SK-N-SH (cell line): ENCODE measurements at regions not wholly inside any gene's neighbourhood (a gene's known extent, or its start where the extent isn't known, plus 50 kb on each side); places are given as distances from the start of the nearest gene placed in this dataset.

Source experiments
- CTCF ChIA-PET: fragments of 300-600, 350-600 bp; formaldehyde crosslinking; extraction: SDS; loops from one replicate; lab custom pipeline; 2021; lab: Yijun Ruan, JAX
- POLR2A ChIA-PET: fragments of 350-600 bp; sonication (Branson Sonifier 250); formaldehyde crosslinking; extraction: SDS; loops from one replicate; lab custom pipeline; 2020; ENCODE audit warnings: antibody characterized with exemption, inconsistent platforms; lab: Yijun Ruan, JAX
- DNase-seq: peaks from one replicate; pipeline ENCODE4 v3.0.0; 2012
- H2AFZ ChIP-seq: fragments of 200-600 bp; sonication (generic); 2 replicates; pipeline ENCODE4 v1.8.1; 2016; ENCODE audit warnings: antibody characterized with exemption, mild to moderate bottlenecking, low read depth
- H3F3A ChIP-seq: fragments of 200-600 bp; sonication (generic); replicated peaks from 2 replicates; pipeline ENCODE3; 2016; ENCODE audit warnings: antibody characterized with exemption, mild to moderate bottlenecking; ENCODE audit not compliant: insufficient read depth
- H3K27ac ChIP-seq, 2 experiments: fragments of 200-500 bp in 1 of 2; fragments of 200-600 bp in 1 of 2; sonication (Bioruptor generic) in 1 of 2; sonication (generic), shearing (Covaris generic) in 1 of 2; 2 replicates each; pipeline versions ENCODE4 v1.5.1 to v1.6.1; 2014 to 2016; ENCODE audit warnings: low read depth in 2 of 2, inconsistent platforms in 1 of 2, low read length in 1 of 2, mild to moderate bottlenecking in 1 of 2, mixed read lengths in 1 of 2
- H3K27me3 ChIP-seq: fragments of 200-600 bp; sonication (generic), shearing (Covaris generic); 2 replicates; pipeline ENCODE4 v1.6.1; 2016; ENCODE audit warnings: mixed run types; ENCODE audit not compliant: insufficient read depth
- H3K36me3 ChIP-seq, 2 experiments: fragments of 200-500 bp in 1 of 2; fragments of 200-600 bp in 1 of 2; sonication (Bioruptor generic) in 1 of 2; sonication (generic) in 1 of 2; replicated peaks in 1 of 2; 2 replicates each; pipeline versions ENCODE3 to v1.5.1; 2014 to 2016; ENCODE audit warnings: low read length in 1 of 2, mild to moderate bottlenecking in 1 of 2; ENCODE audit not compliant: insufficient read depth in 2 of 2, control insufficient read depth in 1 of 2
- H3K4me1 ChIP-seq, 2 experiments: fragments of 200-500 bp in 1 of 2; fragments of 200-600 bp in 1 of 2; sonication (Bioruptor generic) in 1 of 2; sonication (generic), shearing (Covaris generic) in 1 of 2; 2 replicates each; pipeline versions ENCODE4 v1.5.1 to v1.6.1; 2014 to 2016; ENCODE audit warnings: low read depth in 1 of 2, low read length in 1 of 2, mixed run types in 1 of 2; ENCODE audit not compliant: insufficient read depth in 2 of 2, control insufficient read depth in 1 of 2
- H3K4me2 ChIP-seq: fragments of 200-600 bp; sonication (generic), shearing (Covaris generic); 2 replicates; pipeline ENCODE4 v1.6.1; 2017; ENCODE audit warnings: mixed run types
- H3K4me3 ChIP-seq, 2 experiments: fragments of 200-500 bp in 1 of 2; fragments of 200-600 bp in 1 of 2; sonication (Bioruptor generic) in 1 of 2; sonication (generic), shearing (Covaris generic) in 1 of 2; 2 replicates each; pipeline versions ENCODE4 v1.5.1 to v1.8.1; 2014 to 2016; ENCODE audit warnings: low read depth in 2 of 2, inconsistent platforms in 1 of 2, low read length in 1 of 2, mild to moderate bottlenecking in 1 of 2, mixed read lengths in 1 of 2, moderate library complexity in 1 of 2
- H3K79me2 ChIP-seq: fragments of 200-600 bp; sonication (generic); 2 replicates; pipeline ENCODE4 v1.8.1; 2017; ENCODE audit warnings: mild to moderate bottlenecking; ENCODE audit not compliant: insufficient read depth
- H3K9ac ChIP-seq: fragments of 200-600 bp; sonication (generic); 2 replicates; pipeline ENCODE4 v1.6.1; 2017; ENCODE audit warnings: mixed run types
- H3K9me2 ChIP-seq: fragments of 200-600 bp; sonication (generic); 2 replicates; pipeline ENCODE4 v1.6.1; 2017; ENCODE audit warnings: mixed run types
- H3K9me3 ChIP-seq: fragments of 200-600 bp; sonication (generic); 2 replicates; pipeline ENCODE4 v1.6.1; 2017; ENCODE audit warnings: mixed run types, mild to moderate bottlenecking, moderate library complexity
- H4K20me1 ChIP-seq: fragments of 200-600 bp; sonication (generic); 2 replicates; pipeline ENCODE4 v1.6.1; 2017; ENCODE audit warnings: mild to moderate bottlenecking, mixed run types; ENCODE audit not compliant: insufficient read depth
- CTCF ChIP-seq: fragments of 200-600 bp; sonication (generic); IDR thresholded peaks from 2 replicates; pipeline ENCODE4 v1.6.1; 2017; ENCODE audit warnings: antibody characterized with exemption, mild to moderate bottlenecking, moderate library complexity
- EP300 ChIP-seq, 2 experiments: IDR thresholded peaks; 2 replicates each; pipeline versions ENCODE4 v1.4.0 to v1.6.1; 2012; ENCODE audit warnings: borderline replicate concordance in 1 of 2, low read depth in 1 of 2, low read length in 1 of 2
- EZH2phosphoT487 ChIP-seq: fragments of 200-600 bp; sonication (generic); IDR thresholded peaks from 2 replicates; pipeline ENCODE4 v1.6.1; 2017; ENCODE audit warnings: low read depth, mixed run types, mild to moderate bottlenecking, antibody characterized with exemption, moderate library complexity, borderline replicate concordance
- FOXJ3 ChIP-seq: sonication (generic); formaldehyde crosslinking; IDR thresholded peaks from 2 replicates; pipeline ENCODE4 v1.5.1; 2020; ENCODE audit warnings: mild to moderate bottlenecking, missing genetic modification reagents
- FOXM1 ChIP-seq: IDR thresholded peaks from 2 replicates; pipeline ENCODE4 v1.4.0; 2012; ENCODE audit warnings: low read depth, mild to moderate bottlenecking
- GABPA ChIP-seq: IDR thresholded peaks from 2 replicates; pipeline ENCODE4 v1.4.0; 2012; ENCODE audit warnings: low read depth, mild to moderate bottlenecking
- GATA2 ChIP-seq: sonication (generic); formaldehyde crosslinking; IDR thresholded peaks from 2 replicates; pipeline ENCODE4 v1.5.0; 2020; ENCODE audit warnings: mild to moderate bottlenecking, missing genetic modification reagents
- JUND ChIP-seq: IDR thresholded peaks from 2 replicates; pipeline ENCODE4 v1.4.0; 2012
- MAX ChIP-seq: IDR thresholded peaks from 2 replicates; pipeline ENCODE4 v1.4.0; 2012; ENCODE audit warnings: low read depth
- MEF2A ChIP-seq: IDR thresholded peaks from 2 replicates; pipeline ENCODE4 v1.4.0; 2012; ENCODE audit warnings: low read depth, borderline replicate concordance
- MXI1 ChIP-seq: IDR thresholded peaks from 2 replicates; pipeline ENCODE4 v1.6.1; 2012; ENCODE audit warnings: mild to moderate bottlenecking, low read depth, low read length, improper control_type of control experiment
- NRF1 ChIP-seq: IDR thresholded peaks from 2 replicates; pipeline ENCODE4 v1.6.1; 2012; ENCODE audit warnings: low read depth, mild to moderate bottlenecking, low read length
- RAD21 ChIP-seq: IDR thresholded peaks from 2 replicates; pipeline ENCODE4 v1.6.1; 2012; ENCODE audit warnings: mild to moderate bottlenecking, low read length
- RCOR1 ChIP-seq: fragments of 150-350 bp; IDR thresholded peaks from 2 replicates; pipeline ENCODE4 v1.6.1; 2017; ENCODE audit warnings: antibody characterized with exemption, low read length
- RFX5 ChIP-seq: IDR thresholded peaks from 2 replicates; pipeline ENCODE4 v1.6.1; 2012; ENCODE audit warnings: mild to moderate bottlenecking, improper control_type of control experiment, low read length
- RXRA ChIP-seq: IDR thresholded peaks from 2 replicates; pipeline ENCODE4 v1.4.0; 2012; ENCODE audit warnings: low read depth, mild to moderate bottlenecking, borderline replicate concordance
- SIN3A ChIP-seq: IDR thresholded peaks from 2 replicates; pipeline ENCODE4 v1.6.1; 2012; ENCODE audit warnings: low read depth, mild to moderate bottlenecking, low read length, moderate library complexity, borderline replicate concordance
- TAF1 ChIP-seq: IDR thresholded peaks from 2 replicates; pipeline ENCODE4 v1.6.1; 2012; ENCODE audit warnings: low read depth, mild to moderate bottlenecking, low read length, moderate library complexity, borderline replicate concordance
- TCF12 ChIP-seq: IDR thresholded peaks from 2 replicates; pipeline ENCODE4 v1.4.0; 2012
- ZBTB33 ChIP-seq: IDR thresholded peaks from 2 replicates; pipeline ENCODE4 v1.4.0; 2012; ENCODE audit warnings: low read depth, borderline replicate concordance
- WGBS: methylation state at CpG from one replicate; pipeline ENCODE4 v1.1.6; 2017; ENCODE audit warnings: low lambda C conversion rate; 5-methylcytosine and 5-hydroxymethylcytosine counted together

GRCh38 chr4:137180349-137180748, 351.9 kb downstream of the PCDH18 start:
- no peak overlapping the region for H3K27ac ChIP-seq
- no peak overlapping the region for H3K9ac ChIP-seq
- H3K9me2 ChIP-seq: no peaks in the 10 kb centered on the region
- H3K4me2 ChIP-seq: no peak overlapping the region
- H3F3A ChIP-seq: peaks cover 4% of the 10 kb centered on the region
- ChIA-PET CTCF (interaction anchor here (0.6 kb wide), 1 partner anchor 75 kb away, joined by 3 read pairs; no protein-coding TSS in a partner anchor), POLR2A (no interaction called here)
- H3K27me3 ChIP-seq: no peaks in the 10 kb centered on the region
- WGBS: 71% methylated on average over 4 of the region's 4 CpGs
- TF ChIP-seq FOXM1: no peak
- TF ChIP-seq EZH2phosphoT487: no peak
- no peak overlapping the region for H2AFZ ChIP-seq
- H3K4me1 ChIP-seq: no peaks in the 10 kb centered on the region
- no peaks in the 10 kb centered on the region for H4K20me1 ChIP-seq
- DNase-seq: no peak
- no peaks in the 10 kb centered on the region for H3K79me2 ChIP-seq
- no peak overlapping the region for H3K4me3 ChIP-seq
- H3K36me3 ChIP-seq: no peaks in the 10 kb centered on the region
- H3K9me3 ChIP-seq: no peaks in the 10 kb centered on the region

GRCh38 chr4:137156807-137157206, 375.5 kb downstream of the PCDH18 start:
- H3K27me3 ChIP-seq: no peaks in the 10 kb centered on the region
- CTCF ChIA-PET: no interaction called here
- no peak for DNase-seq

GRCh38 chr4:137156054-137156453, 376.2 kb downstream of the PCDH18 start:
- Histone ChIP-seq H3K27ac (peak overlapping the region in 1 of 2 experiments; percentile 58; a peak in 2 of 4 replicates), H3F3A (peaks cover 17% of the 10 kb centered on the region), H3K79me2 (no peaks in the 10 kb centered on the region), H3K4me3 (no peak overlapping the region), H3K9ac (no peak overlapping the region), H3K27me3 (no peaks in the 10 kb centered on the region), H3K9me2 (no peaks in the 10 kb centered on the region), H3K4me2 (no peak overlapping the region; the same call in 1 of the 2 replicates), H4K20me1 (no peaks in the 10 kb centered on the region), H3K9me3 (no peaks in the 10 kb centered on the region), H2AFZ (0 out of 2 replicates have a peak overlapping the region, but pooled peaks have one; percentile 14), H3K36me3 (no peaks in the 10 kb centered on the region), H3K4me1 (no peaks in the 10 kb centered on the region; a peak in 2 of 4 replicates)
- 41% methylated on average over 1 of the region's 1 CpG for WGBS
- DNase-seq: no peak
- CTCF ChIA-PET: no interaction called here
- POLR2A ChIA-PET: no interaction called here
- TF ChIP-seq FOXJ3: no peak
- no peak for TF ChIP-seq MAX
- peak in 1 of 2 experiments; percentile 41; a peak in 1 of 4 replicates for TF ChIP-seq EP300 (IDR thresholded peaks at IDR 0.05; ENCODE audit: borderline replicate concordance in 1 of 2, low read depth in 1 of 2, low read length in 1 of 2)
- TF ChIP-seq SIN3A: no peak
- no peak for TF ChIP-seq GABPA
- no peak for TF ChIP-seq MXI1
- TF ChIP-seq RCOR1: no peak
- no peak for TF ChIP-seq ZBTB33
- TF ChIP-seq JUND: peak; percentile 29; the same call in 1 of the 2 replicates
- no peak for TF ChIP-seq RAD21
- TF ChIP-seq CTCF: no peak
- no peak for TF ChIP-seq RFX5
- no peak for TF ChIP-seq NRF1
- no peak for TF ChIP-seq GATA2 (CRISPR knock-in tag)

More at GRCh38 chr4:137156807-137157206, 375.5 kb downstream of the PCDH18 start:
- Histone ChIP-seq H3K9ac (0 out of 2 replicates have a peak overlapping the region, but pooled peaks have one; percentile 4), H4K20me1 (no peaks in the 10 kb centered on the region), H2AFZ (peak overlapping the region; percentile 14; the same call in 1 of the 2 replicates), H3K4me3 (no peak overlapping the region), H3K79me2 (no peaks in the 10 kb centered on the region), H3K4me2 (peak overlapping the region; percentile 8; the same call in 1 of the 2 replicates), H3F3A (peaks cover 17% of the 10 kb centered on the region), H3K36me3 (no peaks in the 10 kb centered on the region), H3K9me3 (no peaks in the 10 kb centered on the region), H3K4me1 (no peaks in the 10 kb centered on the region; a peak in 2 of 4 replicates), H3K9me2 (no peaks in the 10 kb centered on the region), H3K27ac (peak overlapping the region in 1 of 2 experiments; percentile 58; a peak in 2 of 4 replicates)
- TF ChIP-seq RXRA (no peak), MAX (no peak), MXI1 (no peak), TAF1 (no peak), TCF12 (no peak), MEF2A (0 out of 2 replicates have a peak, but pooled peaks have one; percentile 24)
- 88% methylated on average over 1 of the region's 1 CpG for WGBS
- POLR2A ChIA-PET: no interaction called here
